Body of pancreas (tissue), 4 donors: ENCODE measurements at regions not wholly inside any gene's neighbourhood (a gene's known extent, or its start where the extent isn't known, plus 50 kb on each side); places are given as distances from the start of the nearest gene placed in this dataset.
"Not testable (repeated sequence)": the region's sequence is repeated elsewhere in the genome, so short reads cannot be mapped to it uniquely, and the experiment has no call there.

Experiments
- POLR2A ChIP-seq, 3 donors: fragments of 450-650 bp; IDR thresholded peaks; one replicate each; pipeline ENCODE4 v1.6.1; 2016; ENCODE audit warnings: antibody characterized with exemption in 3 of 3, mild to moderate bottlenecking in 2 of 3
- TF ChIP-seq, protein P1 (sequence below), 7 experiments: fragments of 450-650 bp in 4 of 7; fragments of 200-600 bp in 3 of 7; sonication (generic) in 3 of 7; IDR thresholded peaks; one replicate each; pipeline ENCODE4 v1.5.1; 2016 to 2019; ENCODE audit warnings: antibody characterized with exemption in 7 of 7

DNA sequence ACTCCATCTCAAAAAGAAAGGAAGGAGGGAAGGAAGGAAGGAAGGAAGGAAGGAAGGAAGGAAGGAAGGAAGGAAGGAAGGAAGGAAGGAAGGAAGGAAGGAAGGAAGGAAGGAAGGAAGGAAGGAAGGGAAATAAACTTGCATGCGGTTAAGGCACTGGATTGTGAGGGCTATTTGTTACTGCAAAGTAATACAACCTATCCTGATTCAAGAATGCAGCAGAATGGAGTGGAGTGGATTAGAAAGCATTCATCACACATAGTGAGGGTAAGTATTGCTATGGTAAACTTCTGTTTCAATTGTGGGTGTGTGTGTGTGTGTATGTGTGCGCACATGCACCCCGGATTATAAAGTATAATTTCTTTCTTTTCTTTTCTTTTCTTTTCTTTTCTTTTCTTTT is 344.8 kb upstream of the C16orf82 start:
- TF ChIP-seq POLR2A (IDR thresholded peaks at IDR 0.05), result not testable (repeated sequence)
- TF ChIP-seq, protein P1, sequence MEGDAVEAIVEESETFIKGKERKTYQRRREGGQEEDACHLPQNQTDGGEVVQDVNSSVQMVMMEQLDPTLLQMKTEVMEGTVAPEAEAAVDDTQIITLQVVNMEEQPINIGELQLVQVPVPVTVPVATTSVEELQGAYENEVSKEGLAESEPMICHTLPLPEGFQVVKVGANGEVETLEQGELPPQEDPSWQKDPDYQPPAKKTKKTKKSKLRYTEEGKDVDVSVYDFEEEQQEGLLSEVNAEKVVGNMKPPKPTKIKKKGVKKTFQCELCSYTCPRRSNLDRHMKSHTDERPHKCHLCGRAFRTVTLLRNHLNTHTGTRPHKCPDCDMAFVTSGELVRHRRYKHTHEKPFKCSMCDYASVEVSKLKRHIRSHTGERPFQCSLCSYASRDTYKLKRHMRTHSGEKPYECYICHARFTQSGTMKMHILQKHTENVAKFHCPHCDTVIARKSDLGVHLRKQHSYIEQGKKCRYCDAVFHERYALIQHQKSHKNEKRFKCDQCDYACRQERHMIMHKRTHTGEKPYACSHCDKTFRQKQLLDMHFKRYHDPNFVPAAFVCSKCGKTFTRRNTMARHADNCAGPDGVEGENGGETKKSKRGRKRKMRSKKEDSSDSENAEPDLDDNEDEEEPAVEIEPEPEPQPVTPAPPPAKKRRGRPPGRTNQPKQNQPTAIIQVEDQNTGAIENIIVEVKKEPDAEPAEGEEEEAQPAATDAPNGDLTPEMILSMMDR (IDR thresholded peaks at IDR 0.05), result not testable (repeated sequence)
